SW480 (cell line): ENCODE measurements at regions not wholly inside any gene's neighbourhood (a gene's known extent, or its start where the extent isn't known, plus 50 kb on each side); places are given as distances from the start of the nearest gene placed in this dataset.

Experiments
- DNase-seq: peaks from one replicate; pipeline ENCODE4 v3.0.0-alpha.2; 2016; ENCODE audit warnings: low spot score

DNA sequence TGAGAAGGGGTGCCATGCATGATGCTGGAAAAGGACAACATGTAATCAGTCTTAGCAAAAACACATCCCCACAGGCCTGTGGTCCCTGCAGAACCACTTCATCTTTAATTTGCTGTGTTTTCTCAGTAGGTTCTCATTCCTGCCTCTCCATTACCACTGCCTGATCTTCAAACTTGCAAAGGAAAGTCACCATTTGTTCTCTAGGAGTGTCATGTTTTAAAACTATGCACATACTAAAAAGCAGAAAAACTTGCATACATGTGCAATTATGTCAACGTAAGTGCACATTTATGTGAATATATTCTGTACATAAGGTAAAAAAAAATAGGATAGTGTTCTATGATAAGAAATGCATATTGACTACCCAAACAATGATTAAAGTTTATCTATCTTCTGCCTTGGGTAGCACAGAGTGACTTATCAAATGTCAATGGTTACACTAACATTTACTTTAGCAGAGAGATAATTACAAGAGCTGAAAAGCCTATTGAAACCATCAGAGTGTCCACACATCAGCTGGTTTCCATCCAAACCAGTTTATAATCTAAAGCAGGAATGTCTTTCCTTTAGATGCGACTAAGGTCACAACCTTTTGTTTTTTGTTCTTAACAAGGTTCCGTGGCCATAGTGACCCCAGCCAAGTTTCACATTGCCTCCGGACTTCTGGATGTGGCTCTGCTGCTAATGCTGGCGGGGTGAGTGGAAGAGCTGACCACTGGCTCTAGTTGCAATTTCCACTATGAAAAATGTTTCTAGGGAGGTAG, 58.7 kb upstream of the RMDN2 start:
- DNase-seq: no peak

DNA sequence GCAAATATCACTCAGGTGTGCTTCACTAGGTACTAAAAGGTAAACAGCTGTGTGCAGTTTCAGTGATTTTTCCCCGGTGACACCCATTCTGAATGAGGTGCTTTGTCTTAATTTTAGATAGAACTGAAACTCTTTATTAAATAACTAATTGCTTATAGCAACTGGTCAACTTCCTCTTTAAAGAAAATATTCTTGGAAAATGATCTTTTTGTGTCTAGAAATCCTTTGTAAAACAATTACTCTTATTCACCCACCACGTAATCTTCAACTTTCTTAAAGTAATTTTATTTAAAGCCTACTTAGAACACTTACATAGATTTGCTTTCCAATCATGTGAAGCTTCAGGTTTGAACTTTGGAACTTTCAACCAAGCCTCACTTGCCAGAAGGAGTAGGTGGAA, 57.9 kb upstream of the RMDN2 start:
- DNase-seq: no peak

DNA sequence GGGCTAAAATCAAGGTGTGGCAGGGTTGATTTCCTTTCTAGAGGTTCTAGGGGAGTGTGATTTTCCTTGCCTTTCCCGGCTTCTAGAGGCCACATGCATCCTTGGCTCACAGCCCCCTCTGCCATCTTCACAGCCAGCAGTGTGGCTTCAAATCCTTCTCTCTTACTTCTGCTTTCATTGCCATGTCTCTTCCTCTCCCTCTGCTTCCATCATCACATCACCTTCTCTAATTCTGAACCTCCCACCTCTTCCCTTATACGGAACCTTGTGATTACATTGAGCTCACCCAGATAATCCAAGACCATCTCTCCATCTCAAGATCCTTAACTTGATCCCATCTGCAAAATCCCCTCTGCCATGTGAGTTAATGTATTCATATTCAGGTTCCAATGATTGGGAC, 56.2 kb upstream of the RMDN2 start:
- DNase-seq: no peak

- DNase-seq: no peak
These were observed 55.8 kb upstream of the RMDN2 start for GRCh38 chr2:37869304-37869703.

DNA sequence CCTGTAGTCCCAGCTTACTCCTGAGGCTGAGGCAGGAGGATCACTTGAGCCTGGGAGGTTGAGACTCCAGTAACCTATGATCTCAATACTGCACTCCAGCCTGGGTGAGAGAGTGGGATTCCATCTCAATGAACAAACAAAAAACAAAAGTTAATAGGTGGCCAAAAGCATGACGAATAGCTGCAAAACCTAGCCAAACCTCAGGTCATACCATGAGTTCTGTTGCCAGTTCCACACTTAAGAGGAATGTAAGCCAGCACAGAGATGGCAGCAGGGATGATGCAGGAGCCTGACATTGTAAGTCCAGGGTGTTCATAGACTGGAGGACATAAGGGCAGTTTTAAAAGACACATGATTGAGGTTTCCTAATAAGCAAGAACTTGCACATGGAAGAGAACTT, 55.3 kb upstream of the RMDN2 start:
- no peak for DNase-seq

GRCh38 chr2:37870829-37871228, 54.3 kb upstream of the RMDN2 start:
- DNase-seq: no peak

GRCh38 chr2:37871456-37872191, 53.5 kb upstream of the RMDN2 start:
- no peak for DNase-seq

DNA sequence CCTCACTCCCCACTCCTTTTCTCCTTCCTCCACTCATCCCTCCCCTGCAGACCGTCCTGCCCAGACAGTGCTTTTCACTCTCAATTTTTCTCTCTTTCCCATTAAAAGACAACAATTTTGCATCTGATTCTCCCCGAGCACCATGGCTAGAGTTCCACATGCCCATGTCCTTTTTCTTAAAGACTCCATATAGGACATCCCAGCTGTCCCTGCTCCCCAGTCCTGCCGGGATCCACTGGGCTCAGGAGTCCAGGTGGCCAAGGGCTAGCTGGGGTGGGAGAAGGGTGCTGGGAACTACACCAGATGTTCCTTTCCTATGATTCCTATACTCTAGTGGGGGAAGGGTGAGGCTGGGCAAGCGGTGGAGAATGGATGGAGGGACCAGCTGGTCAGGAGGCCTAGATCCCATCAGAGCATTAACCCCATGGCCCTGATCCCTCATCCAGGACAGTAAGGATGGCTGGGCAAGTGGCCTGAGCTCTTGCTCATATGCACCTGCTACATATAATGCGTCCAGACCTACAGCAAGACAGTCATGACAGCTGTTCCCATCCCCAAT, 52.8 kb upstream of the RMDN2 start:
- DNase-seq: no peak

- DNase-seq: no peak
These were observed 51.9 kb upstream of the RMDN2 start for GRCh38 chr2:37873229-37873628.

GRCh38 chr2:37873749-37874330, 51.2 kb upstream of the RMDN2 start:
- DNase-seq: no peak

- no peak for DNase-seq
These were observed 50.6 kb upstream of the RMDN2 start for GRCh38 chr2:37874470-37874869.
